SHP77 (cell line): ENCODE measurements at regions not wholly inside any gene's neighbourhood (a gene's known extent, or its start where the extent isn't known, plus 50 kb on each side); places are given as distances from the start of the nearest gene placed in this dataset.
"Not testable (repeated sequence)": the region's sequence is repeated elsewhere in the genome, so short reads cannot be mapped to it uniquely, and the experiment has no call there.

Experiments
- DNase-seq, 2 experiments: peaks; one replicate each; lab custom pipeline; 2025; lab: John Stamatoyannopoulos, UW

- no peak for DNase-seq
Observed at GRCh38 chr11:110873975-110874374, 161.7 kb upstream of the ARHGAP20 start.

- no peak for DNase-seq
Observed at GRCh38 chr11:110870816-110871522, 158.7 kb upstream of the ARHGAP20 start.

GRCh38 chr11:110867951-110868350 is 155.7 kb upstream of the ARHGAP20 start:
- no peak for DNase-seq

GRCh38 chr11:110866081-110866480 is 153.8 kb upstream of the ARHGAP20 start:
- DNase-seq, result no peak

- DNase-seq, result no peak
Observed at GRCh38 chr11:110862407-110862806, 150.2 kb upstream of the ARHGAP20 start.

GRCh38 chr11:110860461-110860860 is 148.2 kb upstream of the ARHGAP20 start:
- DNase-seq, result no peak

- DNase-seq, result no peak
Observed at GRCh38 chr11:110859998-110860397, 147.8 kb upstream of the ARHGAP20 start.

- DNase-seq, result no peak
Observed at GRCh38 chr11:110859240-110859840, 147.1 kb upstream of the ARHGAP20 start.

GRCh38 chr11:110858547-110858921 is 146.3 kb upstream of the ARHGAP20 start:
- DNase-seq, result no peak

- DNase-seq, result no peak
Observed at GRCh38 chr11:110857892-110858546, 145.8 kb upstream of the ARHGAP20 start.

GRCh38 chr11:110856996-110857812 is 145.0 kb upstream of the ARHGAP20 start:
- DNase-seq, result no peak

- DNase-seq, result no peak
Observed at GRCh38 chr11:110856340-110856739, 144.1 kb upstream of the ARHGAP20 start.

- DNase-seq, result no peak
Observed at GRCh38 chr11:110855191-110855590, 143.0 kb upstream of the ARHGAP20 start.

GRCh38 chr11:110852921-110853490 is 140.8 kb upstream of the ARHGAP20 start:
- no peak for DNase-seq

- DNase-seq, result no peak
Observed at GRCh38 chr11:110850846-110851245, 138.6 kb upstream of the ARHGAP20 start.

GRCh38 chr11:110843053-110843452 is 130.8 kb upstream of the ARHGAP20 start:
- not testable (repeated sequence) for DNase-seq

- no peak for DNase-seq
Observed at GRCh38 chr11:110838808-110839207, 126.6 kb upstream of the ARHGAP20 start.

GRCh38 chr11:110837603-110838002 is 125.4 kb upstream of the ARHGAP20 start:
- DNase-seq, result no peak

- DNase-seq, result no peak
Observed at GRCh38 chr11:110835106-110835505, 122.9 kb upstream of the ARHGAP20 start.

- no peak for DNase-seq
Observed at GRCh38 chr11:110833033-110833484, 120.8 kb upstream of the ARHGAP20 start.

GRCh38 chr11:110832539-110832938 is 120.3 kb upstream of the ARHGAP20 start:
- DNase-seq, result no peak

- DNase-seq, result no peak
Observed at GRCh38 chr11:110832080-110832479, 119.8 kb upstream of the ARHGAP20 start.
